Umbilical cord (tissue), 1 donor: ENCODE measurements at regions not wholly inside any gene's neighbourhood (a gene's known extent, or its start where the extent isn't known, plus 50 kb on each side); places are given as distances from the start of the nearest gene placed in this dataset.
A peak's percentile ranks its signal among the peaks of the same experiment; 100 is the strongest.
"Not testable (repeated sequence)": the region's sequence is repeated elsewhere in the genome, so short reads cannot be mapped to it uniquely, and the experiment has no call there.

ENCODE experiments used
- DNase-seq: peaks from one replicate; pipeline ENCODE4 v3.0.0-alpha.2; 2015; ENCODE audit warnings: low spot score

GRCh38 chr21:14614287-14614686 lies 68.2 kb upstream of the SAMSN1 start:
- no peak for DNase-seq

GRCh38 chr21:14613486-14614224 lies 67.5 kb upstream of the SAMSN1 start:
- DNase-seq = no peak

- DNase-seq = not testable (repeated sequence)
These were observed 64.0 kb upstream of the SAMSN1 start for GRCh38 chr21:14610119-14610518.

- DNase-seq = no peak
These were observed 63.2 kb upstream of the SAMSN1 start for GRCh38 chr21:14609274-14609673.

GRCh38 chr21:14607262-14607661 lies 61.1 kb upstream of the SAMSN1 start:
- DNase-seq = no peak

- DNase-seq = no peak
These were observed 57.1 kb upstream of the SAMSN1 start for GRCh38 chr21:14603202-14603601.

GRCh38 chr21:14602382-14602958 lies 56.4 kb upstream of the SAMSN1 start:
- no peak for DNase-seq

GRCh38 chr21:14600569-14601297 lies 54.6 kb upstream of the SAMSN1 start:
- peak; percentile 77 for DNase-seq

GRCh38 chr21:14598065-14598464 lies 52.0 kb upstream of the SAMSN1 start:
- DNase-seq = no peak
